Endothelial cell of umbilical vein (primary cell): ENCODE measurements at regions not wholly inside any gene's neighbourhood (a gene's known extent, or its start where the extent isn't known, plus 50 kb on each side); places are given as distances from the start of the nearest gene placed in this dataset.

Experiments used
- BruUV-seq: library from RNA; stranded (reverse); fragments of 400-500 nt; replicated peaks from 2 replicates; lab custom pipeline; 2021; lab: Mats Ljungman, UMichigan
- CTCF ChIA-PET: fragments of 300-600, 350-600 bp; sonication (Branson Sonifier 250); formaldehyde crosslinking; loops from one replicate; lab custom pipeline; 2021; ENCODE audit warnings: antibody characterized with exemption, inconsistent platforms; lab: Charles Lee
- POLR2A ChIA-PET: fragments of 300-600, 350-600 bp; sonication (Branson Sonifier 250); formaldehyde crosslinking; loops from one replicate; lab custom pipeline; 2021; ENCODE audit warnings: antibody characterized with exemption, inconsistent platforms; lab: Charles Lee
- DNase-seq: peaks from one replicate; pipeline ENCODE4 v3.0.0-alpha.2; 2011; ENCODE audit warnings: low read depth, low spot score
- FAIRE-seq: peaks from 2 replicates; lab custom pipeline; 2011; peaks lifted over from hg19 to GRCh38; lab: Jason Lieb, UNC
- H2AFZ ChIP-seq: 2 replicates; pipeline ENCODE4 v1.6.0; 2012; ENCODE audit warnings: low read depth, low read length, control low read depth, inconsistent platforms
- H3K27ac ChIP-seq: 2 replicates; pipeline ENCODE4 v1.5.1; 2011; ENCODE audit warnings: low read depth, mild to moderate bottlenecking, control low read depth, low read length, moderate library complexity; ENCODE audit not compliant: insufficient read depth
- H3K27me3 ChIP-seq, 2 experiments: 2 replicates each; pipeline versions ENCODE4 v1.6.0 to v1.6.1; 2011; ENCODE audit warnings: low read length in 2 of 2, mixed read lengths in 1 of 2; ENCODE audit not compliant: control insufficient read depth in 2 of 2, insufficient read depth in 2 of 2
- H3K36me3 ChIP-seq, 2 experiments: 2 replicates in 1 of 2; 3 replicates in 1 of 2; pipeline ENCODE4 v1.5.1; 2011; ENCODE audit warnings: low read length in 2 of 2, mild to moderate bottlenecking in 1 of 2, moderate library complexity in 1 of 2; ENCODE audit not compliant: control insufficient read depth in 2 of 2, insufficient read depth in 2 of 2; ENCODE audit errors: extremely low read depth in 1 of 2
- H3K4me1 ChIP-seq: 3 replicates; pipeline ENCODE4 v1.5.1; 2011; ENCODE audit warnings: mild to moderate bottlenecking, low read length; ENCODE audit not compliant: control insufficient read depth, insufficient read depth; ENCODE audit errors: extremely low read depth
- H3K4me2 ChIP-seq: 2 replicates; pipeline ENCODE4 v1.6.1; 2011; ENCODE audit warnings: low read length, control low read depth, mixed read lengths; ENCODE audit not compliant: insufficient read depth
- H3K4me3 ChIP-seq, 3 experiments: fragments of 200-600 bp in 1 of 3; sonication (generic), shearing (Covaris generic) in 1 of 3; replicated peaks in 1 of 3; 2 replicates each; pipeline ENCODE4 v1.5.1; 2011 to 2016; ENCODE audit warnings: control low read depth in 3 of 3, low read length in 3 of 3, mild to moderate bottlenecking in 2 of 3, inconsistent platforms in 1 of 3, low read depth in 1 of 3, moderate library complexity in 1 of 3; ENCODE audit not compliant: insufficient read depth in 1 of 3
- H3K79me2 ChIP-seq: 2 replicates; pipeline ENCODE4 v1.6.0; 2012; ENCODE audit warnings: low read length, inconsistent platforms; ENCODE audit not compliant: control insufficient read depth, insufficient read depth
- H3K9ac ChIP-seq: replicated peaks from 2 replicates; pipeline ENCODE3; 2011; ENCODE audit warnings: low read length, control low read depth; ENCODE audit not compliant: insufficient read depth; ENCODE audit errors: extremely low read depth
- H3K9me1 ChIP-seq: replicated peaks from 3 replicates; pipeline ENCODE4 v1.6.0; 2011; ENCODE audit warnings: mild to moderate bottlenecking, low read length; ENCODE audit not compliant: control insufficient read depth, insufficient read depth; ENCODE audit errors: extremely low read depth
- H3K9me3 ChIP-seq: replicated peaks from 2 replicates; pipeline ENCODE4 v1.5.1; 2012; ENCODE audit warnings: low read length, inconsistent platforms; ENCODE audit not compliant: control insufficient read depth, insufficient read depth
- H4K20me1 ChIP-seq: replicated peaks from 2 replicates; pipeline ENCODE3; 2011; ENCODE audit warnings: mild to moderate bottlenecking, low read length; ENCODE audit not compliant: control insufficient read depth, insufficient read depth; ENCODE audit errors: extremely low read depth
- CTCF ChIP-seq, 2 donors: IDR thresholded peaks; 1 replicate in 1 of 2; 2 replicates in 1 of 2; pipeline ENCODE4 v1.5.1; 2011; ENCODE audit warnings: low read length in 2 of 2, mild to moderate bottlenecking in 2 of 2, moderate library complexity in 2 of 2, control low read depth in 1 of 2, inconsistent platforms in 1 of 2, low read depth in 1 of 2; ENCODE audit not compliant: insufficient read depth in 1 of 2; ENCODE audit errors: extremely low read depth in 1 of 2
- EZH2 ChIP-seq: IDR thresholded peaks from 2 replicates; pipeline ENCODE4 v1.6.1; 2012; ENCODE audit warnings: borderline replicate concordance, low read depth, mild to moderate bottlenecking, moderate library complexity, low read length, inconsistent platforms; ENCODE audit not compliant: severe bottlenecking
- FOS ChIP-seq: IDR thresholded peaks from 2 replicates; pipeline ENCODE4 v1.6.1; 2011; ENCODE audit warnings: mild to moderate bottlenecking, low read length, moderate library complexity, borderline replicate concordance; ENCODE audit not compliant: insufficient read depth
- GATA2 ChIP-seq: IDR thresholded peaks from 2 replicates; pipeline ENCODE4 v1.7.0; 2011; ENCODE audit warnings: low read depth, mild to moderate bottlenecking, moderate library complexity, mixed read lengths, low read length; ENCODE audit not compliant: insufficient read length, insufficient read depth
- JUN ChIP-seq: IDR thresholded peaks from 2 replicates; pipeline ENCODE4 v1.6.1; 2011; ENCODE audit warnings: borderline replicate concordance, low read depth; ENCODE audit not compliant: insufficient read length, insufficient read depth
- MAX ChIP-seq: IDR thresholded peaks from 2 replicates; pipeline ENCODE4 v1.6.1; 2011; ENCODE audit not compliant: insufficient read depth, insufficient read length
- MYC ChIP-seq: IDR thresholded peaks from one replicate; pipeline ENCODE4 v1.6.1; 2011; ENCODE audit warnings: mild to moderate bottlenecking, low read depth, low read length
- POLR2A ChIP-seq: IDR thresholded peaks from 2 replicates; pipeline ENCODE4 v1.6.1; 2012; ENCODE audit warnings: low read depth, mild to moderate bottlenecking, control low read depth, low read length
- POLR2AphosphoS5 ChIP-seq: IDR thresholded peaks from 2 replicates; pipeline ENCODE4 v1.6.1; 2012; ENCODE audit warnings: low read depth, mild to moderate bottlenecking, control low read depth, low read length, moderate library complexity; ENCODE audit not compliant: insufficient read depth
- dilution Hi-C: fragments of 300-500 bp; cut with MboI; formaldehyde crosslinking; loops from one replicate; pipeline ENCODE4 v1.15.0; 2019; ENCODE audit warnings: low sequenced_read_pairs; ENCODE audit not compliant: extremely low pct_ligation_motif_present
- intact Hi-C: fragments of 100-400 bp; cut with micrococcal nuclease; formaldehyde crosslinking; loops from one replicate; pipeline ENCODE4 v1.10.0; 2022

DNA sequence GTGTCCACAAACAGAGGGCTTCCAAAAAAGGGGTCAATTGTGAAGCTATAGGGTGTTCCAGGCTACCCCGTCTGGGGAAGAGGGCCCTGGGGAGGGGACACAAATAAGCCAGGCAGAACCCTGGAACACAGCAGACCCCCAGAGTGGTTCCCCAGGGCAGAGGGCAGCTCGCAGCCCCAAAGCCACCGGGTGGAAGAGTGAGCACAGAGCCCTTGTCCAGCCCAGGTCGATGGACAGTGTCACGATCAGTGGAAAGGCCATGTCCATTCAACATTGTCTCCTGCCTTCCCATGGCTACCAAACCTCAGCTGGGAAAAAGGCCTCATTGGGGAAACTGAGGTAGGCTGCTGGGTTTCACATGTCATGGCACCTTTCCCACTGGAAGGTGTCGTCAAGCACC, 131.4 kb downstream of the DICER1 start:
- ChIA-PET POLR2A (no interaction called here), CTCF (no interaction called here)
- intact Hi-C loops (no loop called here), dilution Hi-C loops (no loop called here)
- no peaks in the 10 kb centered on the region for H3K36me3 ChIP-seq
- FAIRE-seq (no peak), DNase-seq (no peak)
- no peaks in the 10 kb centered on the region for H3K4me1 ChIP-seq
- no peak overlapping the region for H3K4me2 ChIP-seq
- H3K4me3 ChIP-seq: no peak overlapping the region
- H3K9ac ChIP-seq: no peak overlapping the region
- no TSS peak for BruUV-seq
- H3K27ac ChIP-seq: no peak overlapping the region
- no peaks in the 10 kb centered on the region for H3K27me3 ChIP-seq
- H2AFZ ChIP-seq: no peak overlapping the region
- TF ChIP-seq POLR2AphosphoS5 (no peak), EZH2 (no peak), MYC (no peak), MAX (no peak), CTCF (IDR thresholded peaks at IDR 0.05; ENCODE audit: extremely low read depth in 1 of 2, insufficient read depth in 1 of 2, low read depth in 1 of 2, low read length in 2 of 2) (no peak), POLR2A (no peak), FOS (no peak), GATA2 (no peak), JUN (no peak)
- H3K9me3 ChIP-seq: no peaks in the 10 kb centered on the region
- no peaks in the 10 kb centered on the region for H3K79me2 ChIP-seq
- H3K9me1 ChIP-seq: no peaks in the 10 kb centered on the region
- no peaks in the 10 kb centered on the region for H4K20me1 ChIP-seq
